Chondrocyte (in vitro differentiated cells): ENCODE measurements at regions not wholly inside any gene's neighbourhood (a gene's known extent, or its start where the extent isn't known, plus 50 kb on each side); places are given as distances from the start of the nearest gene placed in this dataset.

Source experiments
- DNase-seq: peaks from one replicate; pipeline ENCODE4 v3.0.0; 2021; ENCODE audit warnings: mixed read lengths, low spot score
- H3K27ac Mint-ChIP-seq: one replicate; pipeline ENCODE4 v1.8.0; 2021; ENCODE audit warnings: mild to moderate bottlenecking, moderate library complexity, mixed read lengths; ENCODE audit not compliant: unreplicated experiment
- H3K27me3 Mint-ChIP-seq: 2 replicates; pipeline ENCODE4 v1.8.0; 2021; ENCODE audit warnings: low read depth, mixed read lengths
- H3K36me3 Mint-ChIP-seq: 2 replicates; pipeline ENCODE4 v1.8.0; 2021; ENCODE audit warnings: low read depth, mixed read lengths
- H3K4me1 Mint-ChIP-seq: 2 replicates; pipeline ENCODE4 v1.8.0; 2021; ENCODE audit warnings: low read depth, mild to moderate bottlenecking, mixed read lengths
- H3K4me3 Mint-ChIP-seq: one replicate; pipeline ENCODE4 v1.8.0; 2021; ENCODE audit warnings: mild to moderate bottlenecking, moderate library complexity, mixed read lengths; ENCODE audit not compliant: unreplicated experiment
- H3K9me3 Mint-ChIP-seq: 2 replicates; pipeline ENCODE4 v1.8.0; 2021; ENCODE audit warnings: low read depth, mixed read lengths
- CTCF ChIP-seq: fragments of 200-600 bp; sonication (generic); IDR thresholded peaks from 2 replicates; pipeline ENCODE4 v1.5.0; 2021; ENCODE audit warnings: antibody characterized with exemption, mild to moderate bottlenecking, moderate library complexity

- TF ChIP-seq CTCF = no peak
- Mint-ChIP-seq H3K27ac (no peak overlapping the region), H3K9me3 (no peaks in the 10 kb centered on the region), H3K4me3 (no peak overlapping the region), H3K27me3 (no peaks in the 10 kb centered on the region), H3K4me1 (no peaks in the 10 kb centered on the region), H3K36me3 (no peaks in the 10 kb centered on the region)
- DNase-seq = no peak
These were observed 81.4 kb upstream of the CNIH3 start for GRCh38 chr1:224534731-224535130.

- no peaks in the 10 kb centered on the region for H3K9me3 Mint-ChIP-seq
- peaks cover 8% of the 10 kb centered on the region for H3K4me1 Mint-ChIP-seq
- DNase-seq = no peak
- H3K4me3 Mint-ChIP-seq = no peak overlapping the region
- TF ChIP-seq CTCF = no peak
- H3K36me3 Mint-ChIP-seq = no peaks in the 10 kb centered on the region
- no peaks in the 10 kb centered on the region for H3K27me3 Mint-ChIP-seq
- H3K27ac Mint-ChIP-seq = no peak overlapping the region
These were observed 80.5 kb upstream of the CNIH3 start for GRCh38 chr1:224535641-224536040.

- TF ChIP-seq CTCF = no peak
- H3K36me3 Mint-ChIP-seq = no peaks in the 10 kb centered on the region
- no peaks in the 10 kb centered on the region for H3K27me3 Mint-ChIP-seq
- H3K9me3 Mint-ChIP-seq = no peaks in the 10 kb centered on the region
- peaks cover 23% of the 10 kb centered on the region for H3K4me1 Mint-ChIP-seq
- H3K27ac Mint-ChIP-seq = no peak overlapping the region
- H3K4me3 Mint-ChIP-seq = no peak overlapping the region
- no peak for DNase-seq
These were observed 76.1 kb upstream of the CNIH3 start for GRCh38 chr1:224539971-224540370.

- no peak overlapping the region for H3K4me3 Mint-ChIP-seq
- H3K27ac Mint-ChIP-seq = no peak overlapping the region
- DNase-seq = no peak
- no peak for TF ChIP-seq CTCF
- H3K36me3 Mint-ChIP-seq = no peaks in the 10 kb centered on the region
- no peaks in the 10 kb centered on the region for H3K9me3 Mint-ChIP-seq
- no peaks in the 10 kb centered on the region for H3K27me3 Mint-ChIP-seq
- peaks cover 23% of the 10 kb centered on the region for H3K4me1 Mint-ChIP-seq
These were observed 75.6 kb upstream of the CNIH3 start for GRCh38 chr1:224540535-224540934.

- TF ChIP-seq CTCF = no peak
- Mint-ChIP-seq H3K4me3 (no peak overlapping the region), H3K27ac (no peak overlapping the region), H3K36me3 (peaks cover 1% of the 10 kb centered on the region), H3K4me1 (peaks cover 23% of the 10 kb centered on the region), H3K9me3 (no peaks in the 10 kb centered on the region), H3K27me3 (no peaks in the 10 kb centered on the region)
- no peak for DNase-seq
These were observed 74.9 kb upstream of the CNIH3 start for GRCh38 chr1:224541072-224541790.
